Adrenal gland (tissue), 5 donors: ENCODE measurements at regions not wholly inside any gene's neighbourhood (a gene's known extent, or its start where the extent isn't known, plus 50 kb on each side); places are given as distances from the start of the nearest gene placed in this dataset.

Experiments
- POLR2A ChIP-seq, 2 donors: fragments of 450-650 bp; IDR thresholded peaks; one replicate each; pipeline ENCODE4 v1.6.1; 2017; ENCODE audit warnings: antibody characterized with exemption in 2 of 2, mild to moderate bottlenecking in 2 of 2, moderate library complexity in 1 of 2
- TF ChIP-seq, protein P1 (sequence below), 6 experiments: fragments of 450-650 bp in 4 of 6; fragments of 200-600 bp in 2 of 6; sonication (generic) in 1 of 6; IDR thresholded peaks; 1 replicate in 5 of 6; 2 replicates in 1 of 6; pipeline versions ENCODE4 v1.5.1 to v1.8.0; 2016 to 2021; ENCODE audit warnings: antibody characterized with exemption in 6 of 6, mild to moderate bottlenecking in 2 of 6, moderate library complexity in 1 of 6
- donor health status: DM: no; HTN: no; CAD: no.

DNA sequence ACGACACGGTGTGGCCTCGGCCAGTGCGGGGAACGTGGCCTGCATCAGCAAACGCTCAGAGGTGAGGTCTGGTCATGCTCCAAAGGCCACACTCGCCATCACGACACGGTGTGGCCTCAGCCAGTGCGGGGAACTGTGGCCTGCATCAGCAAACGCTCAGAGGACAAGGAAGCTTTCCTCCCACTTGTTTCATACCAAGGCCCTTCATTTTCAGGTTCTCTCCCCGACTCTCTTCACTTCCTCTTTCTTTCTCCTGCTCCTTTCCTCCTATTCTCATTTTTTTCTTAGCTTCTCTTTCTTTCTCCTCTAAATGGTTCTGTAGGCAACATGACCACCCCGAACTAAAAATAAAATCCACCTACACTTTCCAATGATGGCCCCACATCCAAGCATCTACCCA lies 384.4 kb upstream of the SHH start:
- TF ChIP-seq, protein P1, sequence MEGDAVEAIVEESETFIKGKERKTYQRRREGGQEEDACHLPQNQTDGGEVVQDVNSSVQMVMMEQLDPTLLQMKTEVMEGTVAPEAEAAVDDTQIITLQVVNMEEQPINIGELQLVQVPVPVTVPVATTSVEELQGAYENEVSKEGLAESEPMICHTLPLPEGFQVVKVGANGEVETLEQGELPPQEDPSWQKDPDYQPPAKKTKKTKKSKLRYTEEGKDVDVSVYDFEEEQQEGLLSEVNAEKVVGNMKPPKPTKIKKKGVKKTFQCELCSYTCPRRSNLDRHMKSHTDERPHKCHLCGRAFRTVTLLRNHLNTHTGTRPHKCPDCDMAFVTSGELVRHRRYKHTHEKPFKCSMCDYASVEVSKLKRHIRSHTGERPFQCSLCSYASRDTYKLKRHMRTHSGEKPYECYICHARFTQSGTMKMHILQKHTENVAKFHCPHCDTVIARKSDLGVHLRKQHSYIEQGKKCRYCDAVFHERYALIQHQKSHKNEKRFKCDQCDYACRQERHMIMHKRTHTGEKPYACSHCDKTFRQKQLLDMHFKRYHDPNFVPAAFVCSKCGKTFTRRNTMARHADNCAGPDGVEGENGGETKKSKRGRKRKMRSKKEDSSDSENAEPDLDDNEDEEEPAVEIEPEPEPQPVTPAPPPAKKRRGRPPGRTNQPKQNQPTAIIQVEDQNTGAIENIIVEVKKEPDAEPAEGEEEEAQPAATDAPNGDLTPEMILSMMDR (IDR thresholded peaks at IDR 0.05) = no peak
- TF ChIP-seq POLR2A (IDR thresholded peaks at IDR 0.05) = no peak
